Transverse colon (tissue), 4 donors: ENCODE measurements at regions not wholly inside any gene's neighbourhood (a gene's known extent, or its start where the extent isn't known, plus 50 kb on each side); places are given as distances from the start of the nearest gene placed in this dataset.

Source experiments
- CTCF ChIP-seq, 5 experiments: fragments of 200-600 bp in 3 of 5; fragments of 450-650 bp in 2 of 5; sonication (generic) in 3 of 5; IDR thresholded peaks; 1 replicate in 2 of 5; 2 replicates in 3 of 5; pipeline ENCODE4 v1.5.1; 2016 to 2017; ENCODE audit warnings: antibody characterized with exemption in 5 of 5, inconsistent platforms in 3 of 5, mild to moderate bottlenecking in 2 of 5, moderate library complexity in 1 of 5
- POLR2AphosphoS5 ChIP-seq, 3 donors: sonication (generic); formaldehyde crosslinking; IDR thresholded peaks; one replicate each; pipeline ENCODE4 v1.6.1; 2016; ENCODE audit warnings: antibody characterized with exemption in 3 of 3

DNA sequence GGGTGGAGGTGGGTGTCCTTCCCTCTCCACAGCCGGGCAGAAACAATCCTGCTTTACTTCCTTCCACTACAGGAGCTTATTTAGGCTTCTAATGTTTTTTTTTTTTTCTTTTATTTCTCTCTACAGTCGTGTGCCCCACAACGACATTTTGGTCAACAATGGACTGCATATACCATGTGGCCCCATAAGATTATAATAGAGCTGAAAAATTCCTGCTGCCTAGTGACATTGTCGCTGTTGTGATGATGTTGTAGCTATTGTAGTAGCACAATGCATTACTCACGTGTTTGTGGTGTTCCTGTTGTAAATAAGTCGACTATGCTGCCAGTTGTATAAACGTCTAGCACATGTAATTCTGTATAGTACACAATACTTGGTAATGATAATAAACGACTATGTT lies 153.7 kb downstream of the IL20RB start:
- no peak for TF ChIP-seq POLR2AphosphoS5 (IDR thresholded peaks at IDR 0.05)
- no peak for TF ChIP-seq CTCF (IDR thresholded peaks at IDR 0.05)
